HuH-7 (cell line): ENCODE measurements at regions not wholly inside any gene's neighbourhood (a gene's known extent, or its start where the extent isn't known, plus 50 kb on each side); places are given as distances from the start of the nearest gene placed in this dataset.
"Not testable (repeated sequence)": the region's sequence is repeated elsewhere in the genome, so short reads cannot be mapped to it uniquely, and the experiment has no call there.

Source experiments
- DNase-seq: peaks from one replicate; pipeline ENCODE4 v3.0.0; 2011; ENCODE audit warnings: low spot score

DNA sequence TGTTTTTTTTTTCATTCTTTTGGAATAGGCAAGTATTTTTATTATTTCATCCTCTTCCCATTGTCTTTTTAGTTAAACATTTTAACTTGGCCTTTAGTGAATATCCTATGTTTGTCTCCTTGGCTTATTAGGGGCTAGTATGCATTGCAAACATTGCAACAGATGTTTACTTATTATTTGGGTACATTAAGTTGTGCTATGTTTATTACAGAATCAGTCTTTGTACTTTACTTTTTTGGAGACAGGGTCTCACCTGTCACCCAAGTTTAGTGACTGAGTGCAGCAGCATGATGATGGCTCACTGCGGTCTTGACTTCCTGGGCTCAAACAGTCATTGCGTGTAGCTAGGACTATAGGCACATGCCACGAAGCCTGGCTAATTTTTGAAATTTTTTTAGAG is 51.1 kb upstream of the NUDT6 start:
- DNase-seq, result no peak

DNA sequence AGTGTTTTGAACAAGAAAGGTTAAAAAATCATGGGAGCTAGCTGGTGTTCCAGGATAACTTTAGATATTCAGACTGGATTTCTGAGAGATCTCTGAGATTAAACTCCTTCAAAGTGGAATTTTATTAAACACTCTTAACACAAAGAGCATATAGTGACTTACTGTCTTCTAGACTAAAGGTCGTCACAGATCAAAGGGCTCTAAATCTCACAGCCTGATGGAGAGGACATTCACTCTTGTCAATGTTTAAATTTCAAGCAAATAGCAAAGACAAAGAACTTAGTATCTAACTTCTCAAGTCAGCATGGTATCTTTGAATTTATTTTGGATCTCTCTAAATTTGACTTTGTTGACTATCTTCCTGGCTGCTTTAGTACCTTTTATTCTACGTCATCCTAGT is 53.7 kb upstream of the NUDT6 start:
- DNase-seq, result no peak

DNA sequence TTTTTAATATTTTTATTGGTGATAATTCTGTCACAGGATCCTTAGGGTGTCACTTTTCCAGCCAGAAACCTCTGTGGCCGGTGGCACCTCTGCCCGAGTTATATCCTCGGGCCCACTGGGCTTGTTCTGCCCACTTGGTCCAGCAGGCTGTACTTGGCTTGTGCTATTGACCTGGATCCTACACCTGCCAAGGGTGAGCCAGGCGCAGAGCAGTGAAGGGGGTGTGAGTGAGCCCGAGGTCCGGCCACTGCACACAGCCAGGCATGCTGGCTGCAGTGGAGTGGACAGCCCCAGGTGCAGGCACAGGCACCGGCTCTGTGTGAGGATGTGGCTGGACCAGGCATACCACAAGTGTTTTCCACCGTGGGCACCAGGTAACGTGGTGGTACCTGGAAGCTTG is 54.7 kb upstream of the NUDT6 start:
- no peak for DNase-seq

DNA sequence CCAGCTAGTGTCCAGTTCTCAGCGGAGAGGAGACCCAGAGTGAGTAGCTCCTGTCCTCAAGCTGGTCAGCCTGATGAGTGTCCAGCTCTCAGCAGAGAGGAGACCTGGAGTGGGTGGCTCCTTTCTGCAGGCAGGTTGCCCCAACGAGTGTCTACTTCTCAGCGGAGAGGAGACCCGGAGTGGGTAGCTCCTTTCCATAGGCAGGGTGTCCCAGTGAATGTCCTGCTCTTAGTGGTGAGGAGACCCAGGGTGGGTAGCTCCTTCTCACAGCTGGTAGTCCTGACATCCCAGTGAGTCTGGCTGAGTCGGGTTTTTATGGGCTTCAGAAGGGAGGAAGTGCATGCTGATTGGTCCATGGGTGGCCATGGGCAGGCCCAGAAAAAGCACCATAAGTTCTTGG is 55.7 kb upstream of the NUDT6 start:
- DNase-seq, result no peak

DNA sequence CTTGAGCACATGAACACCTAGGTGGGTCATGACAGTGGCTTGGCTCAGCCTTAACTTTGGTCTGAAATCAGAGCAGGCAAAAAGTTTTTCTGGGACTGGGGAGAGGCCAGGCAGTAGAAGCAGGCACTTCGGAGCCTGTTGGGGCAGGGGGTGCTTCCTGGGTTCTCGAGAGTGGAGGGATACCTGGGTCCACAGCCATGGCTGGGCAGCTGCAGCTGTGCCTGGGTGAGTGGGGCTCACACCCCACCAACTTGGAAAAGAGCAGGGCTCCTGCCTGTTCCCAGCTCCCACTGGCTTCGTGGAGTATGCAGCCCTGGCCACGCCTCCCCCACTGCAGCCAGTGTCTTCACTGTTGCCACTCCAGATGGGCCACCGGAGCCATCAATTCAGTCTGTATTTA is 56.4 kb upstream of the NUDT6 start:
- DNase-seq, result no peak

DNA sequence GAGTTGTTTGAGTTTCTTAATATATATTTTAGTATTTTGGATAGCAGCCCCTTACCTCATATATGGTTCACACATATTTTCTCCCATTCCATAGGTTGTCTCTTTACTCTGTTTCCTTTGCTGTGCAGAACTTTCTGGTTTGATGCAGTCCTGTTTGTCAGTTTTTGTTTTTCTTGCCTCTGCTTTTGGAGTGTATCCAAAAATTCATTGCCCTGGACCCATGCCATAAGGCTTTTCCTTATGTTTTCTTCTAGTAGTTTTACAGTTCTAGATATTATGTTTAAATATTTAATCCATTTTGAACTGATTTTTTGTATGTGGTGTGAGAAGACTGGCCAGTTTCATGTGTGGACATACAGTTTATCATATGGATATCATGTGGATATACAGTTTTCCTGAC is 58.5 kb upstream of the NUDT6 start:
- DNase-seq, result no peak

DNA sequence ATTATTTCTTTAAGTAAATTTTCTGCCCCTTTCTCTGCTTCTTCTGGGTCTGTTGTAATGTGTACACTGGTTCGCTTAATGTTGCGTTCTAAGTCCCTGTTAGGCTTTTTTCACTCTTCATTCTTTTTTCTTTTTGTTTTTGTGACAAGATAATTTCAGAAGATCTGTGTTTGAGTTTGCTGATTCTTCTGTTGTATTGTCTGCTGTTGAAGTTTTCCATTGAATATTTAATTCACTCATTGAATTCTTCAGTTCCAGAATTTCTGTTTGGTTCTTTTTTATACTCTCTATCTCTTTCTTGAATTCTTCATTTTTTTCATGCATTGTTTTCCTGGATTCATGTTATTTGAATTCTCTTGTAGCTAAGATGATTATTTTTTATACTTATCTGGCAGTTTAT is 66.3 kb upstream of the NUDT6 start:
- no peak for DNase-seq

DNA sequence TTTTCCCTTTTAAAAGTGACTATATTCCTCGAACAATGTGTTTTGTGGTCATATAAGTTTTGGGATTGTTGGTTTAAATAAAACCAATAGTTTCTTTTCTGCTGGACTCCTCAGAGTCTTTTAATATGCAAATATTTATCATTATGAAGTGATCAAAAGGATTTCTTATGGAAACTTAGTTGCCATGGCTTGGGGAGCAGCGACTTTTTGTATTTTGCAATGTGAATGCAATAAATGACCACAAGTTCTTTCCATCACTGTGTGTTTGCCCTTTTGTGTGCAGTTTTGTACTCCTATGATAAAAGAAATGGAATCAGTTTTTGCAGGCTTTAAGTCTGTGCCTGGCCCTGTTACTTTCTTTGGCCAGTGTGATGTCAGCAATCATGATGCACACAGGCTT is 68.5 kb upstream of the NUDT6 start:
- no peak for DNase-seq

DNA sequence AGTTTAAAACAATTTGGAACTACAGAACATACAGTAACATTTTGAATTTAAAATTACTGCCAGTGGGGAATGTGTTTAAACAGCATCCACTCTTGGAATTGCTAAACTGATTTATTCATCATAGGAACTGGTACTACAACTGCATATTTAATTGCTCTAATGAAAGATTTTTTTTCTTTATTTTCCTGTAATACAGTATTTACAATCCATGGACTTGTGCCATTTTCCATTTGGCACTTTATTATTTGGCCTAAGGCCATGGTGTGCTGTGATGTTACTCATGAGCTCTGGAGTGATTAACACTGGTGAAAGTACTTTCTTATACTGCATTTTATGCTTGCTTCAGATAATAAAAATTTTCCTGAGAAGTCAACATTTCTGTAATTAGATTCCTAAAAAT is 69.7 kb upstream of the NUDT6 start:
- DNase-seq, result no peak

DNA sequence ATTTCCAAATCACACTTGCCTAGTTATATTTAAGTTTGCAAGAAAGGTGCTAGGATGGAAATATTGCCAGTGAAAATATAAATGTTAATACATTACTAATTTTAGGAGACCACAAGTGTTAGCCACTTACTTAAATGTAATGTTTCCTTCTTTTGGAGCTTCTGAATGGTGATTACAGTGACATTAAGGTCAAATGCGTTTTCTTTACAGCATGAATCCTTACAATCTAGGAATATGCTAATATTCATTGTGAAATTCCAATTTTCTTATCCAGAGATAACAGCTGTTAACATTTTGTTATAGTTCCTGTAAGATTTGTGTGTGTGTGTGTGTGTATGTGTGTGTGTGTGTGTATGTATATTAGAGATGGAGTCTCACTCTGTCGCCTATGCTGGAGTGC is 70.2 kb upstream of the NUDT6 start:
- DNase-seq, result no peak

DNA sequence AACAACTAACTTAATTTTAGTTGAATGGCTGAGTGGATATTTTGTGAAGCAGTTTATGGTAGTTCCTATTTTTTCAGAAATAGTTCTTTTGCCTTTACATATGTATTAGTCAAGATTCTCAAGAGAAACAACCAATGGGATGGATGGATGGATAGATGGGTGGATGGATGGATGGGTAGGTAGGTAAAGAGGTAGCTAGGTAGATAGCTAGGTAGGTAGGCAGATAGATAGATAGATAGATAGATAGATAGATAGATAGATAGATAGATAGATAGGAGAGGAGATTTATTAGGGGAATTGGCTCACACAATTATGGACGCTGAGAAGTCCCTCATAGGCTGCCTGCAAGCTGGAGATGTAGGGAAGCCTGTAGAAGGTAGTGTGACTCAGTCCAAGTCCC is 74.0 kb upstream of the NUDT6 start:
- no peak for DNase-seq

DNA sequence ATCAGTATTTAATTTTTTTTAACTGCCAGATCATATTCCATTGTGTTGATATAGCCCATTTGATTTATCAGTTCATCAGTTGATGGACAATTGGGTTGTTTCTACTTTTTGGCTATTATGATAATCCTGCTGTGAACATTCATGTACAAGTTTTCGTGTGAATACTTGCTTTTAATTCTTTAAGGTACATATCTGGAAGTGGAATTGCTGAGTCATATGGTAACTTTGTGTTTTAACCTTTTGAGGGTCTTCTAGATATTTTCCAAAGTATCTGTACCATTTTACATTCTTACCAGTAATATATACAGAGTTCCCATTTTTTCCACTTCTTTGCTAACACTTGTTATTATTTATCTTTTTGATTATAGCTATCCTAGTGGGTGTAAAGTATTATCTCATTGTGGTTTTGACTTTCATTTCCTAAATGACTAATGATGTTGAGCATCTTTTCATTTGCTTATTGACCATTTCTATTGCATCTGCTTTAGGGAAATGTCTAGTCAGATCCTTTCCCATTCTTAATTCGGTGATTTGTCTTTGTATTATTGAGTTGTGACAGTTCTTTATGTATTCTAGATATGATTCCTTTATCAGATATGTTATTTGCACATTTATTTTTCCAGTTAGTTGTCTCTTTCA is 75.2 kb upstream of the NUDT6 start:
- DNase-seq, result no peak

DNA sequence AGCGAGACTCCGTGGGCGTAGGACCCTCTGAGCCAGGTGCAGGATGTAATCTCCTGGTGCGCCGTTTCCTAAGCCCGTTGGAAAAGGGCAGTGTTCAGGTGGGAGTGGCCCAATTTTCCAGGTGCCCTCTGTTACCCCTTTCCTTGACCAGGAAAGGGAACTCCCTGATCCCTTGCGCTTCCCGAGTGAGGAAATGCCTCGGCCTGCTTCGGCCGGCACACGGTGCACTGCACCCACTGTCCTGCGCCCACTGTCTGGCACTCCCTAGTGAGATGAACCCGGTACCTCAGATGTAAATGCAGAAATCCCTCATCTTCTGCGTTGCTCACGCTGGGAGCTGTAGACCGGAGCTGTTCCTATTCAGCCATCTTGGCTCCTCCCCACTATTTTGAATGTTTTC is 81.7 kb upstream of the NUDT6 start:
- DNase-seq, result not testable (repeated sequence)

DNA sequence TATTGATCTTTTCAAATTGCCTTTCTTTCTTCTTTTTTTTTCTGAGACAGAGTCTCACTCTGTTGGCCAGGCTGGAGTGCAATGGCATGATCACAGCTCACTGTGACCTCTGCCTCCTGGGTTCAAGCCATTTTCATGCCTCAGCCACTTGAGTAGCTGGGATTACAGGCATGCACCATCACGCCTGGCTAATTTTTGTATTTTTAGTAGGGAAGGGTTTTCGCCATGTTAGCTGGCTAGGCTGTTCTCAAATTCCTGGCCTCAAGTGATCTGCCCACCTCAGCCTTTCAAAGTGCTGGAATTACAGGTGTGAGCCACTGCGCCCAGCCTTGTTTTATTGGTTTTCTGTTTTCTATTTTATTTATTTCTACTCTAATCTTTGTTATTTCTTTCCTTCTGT is 82.7 kb upstream of the NUDT6 start:
- not testable (repeated sequence) for DNase-seq

DNA sequence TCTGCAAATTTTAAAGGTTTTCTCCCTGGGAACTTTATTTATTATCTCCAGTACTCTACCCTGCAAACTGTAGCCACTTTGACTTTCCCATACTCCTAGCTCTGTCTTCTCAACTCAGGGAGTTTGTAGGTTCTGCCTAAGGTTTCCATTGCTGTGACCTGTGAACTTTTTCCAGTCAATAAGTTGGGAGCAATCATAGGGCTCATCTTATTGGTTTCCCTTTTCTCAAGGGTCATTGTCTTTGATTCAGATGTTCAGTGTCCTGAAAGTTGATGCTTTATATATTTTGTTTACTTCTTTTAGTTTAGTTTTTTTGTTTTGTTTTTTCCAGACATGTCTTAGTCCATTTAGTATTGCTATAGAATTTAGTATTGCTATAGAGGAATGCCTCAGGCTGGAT is 85.3 kb upstream of the NUDT6 start:
- no peak for DNase-seq

DNA sequence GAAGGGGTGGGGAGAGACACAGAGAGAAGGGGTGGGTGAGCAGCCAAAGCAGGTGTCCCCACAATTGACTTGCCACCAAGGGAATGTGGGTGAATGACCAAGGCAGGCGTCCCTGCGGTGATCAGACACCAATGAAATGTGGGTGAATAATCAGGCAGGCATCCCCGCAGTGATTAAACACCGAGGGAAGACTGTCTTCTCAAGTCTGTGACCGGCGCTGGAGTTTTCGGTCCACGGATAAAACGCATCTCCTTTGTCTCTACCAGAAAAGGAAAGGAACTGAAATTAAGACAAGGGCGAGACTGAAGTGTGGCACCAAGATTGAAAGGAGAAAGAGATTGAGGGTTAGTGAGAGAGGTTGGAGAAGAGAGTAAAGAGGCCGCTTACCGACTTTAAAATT is 90.0 kb upstream of the NUDT6 start:
- DNase-seq, result not testable (repeated sequence)

DNA sequence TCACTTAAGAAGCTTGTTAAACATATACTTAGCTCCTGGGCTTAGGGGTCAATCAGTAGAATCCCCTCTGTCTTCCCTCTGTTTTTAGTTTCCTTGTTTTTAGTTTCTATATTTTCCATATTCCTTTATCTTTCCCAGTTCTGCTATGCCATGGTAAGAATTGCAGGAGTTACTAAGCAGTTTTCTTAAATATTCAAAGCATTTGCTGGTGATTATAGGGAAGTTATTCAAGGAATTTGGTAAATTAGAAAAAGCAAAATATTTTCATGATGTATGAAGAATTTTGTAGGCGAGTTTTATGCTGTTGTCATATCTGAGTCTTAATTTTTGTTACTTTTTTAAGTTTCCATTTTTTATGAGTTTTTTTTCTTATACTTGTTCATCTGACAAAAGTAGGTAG is 91.6 kb upstream of the NUDT6 start:
- no peak for DNase-seq

DNA sequence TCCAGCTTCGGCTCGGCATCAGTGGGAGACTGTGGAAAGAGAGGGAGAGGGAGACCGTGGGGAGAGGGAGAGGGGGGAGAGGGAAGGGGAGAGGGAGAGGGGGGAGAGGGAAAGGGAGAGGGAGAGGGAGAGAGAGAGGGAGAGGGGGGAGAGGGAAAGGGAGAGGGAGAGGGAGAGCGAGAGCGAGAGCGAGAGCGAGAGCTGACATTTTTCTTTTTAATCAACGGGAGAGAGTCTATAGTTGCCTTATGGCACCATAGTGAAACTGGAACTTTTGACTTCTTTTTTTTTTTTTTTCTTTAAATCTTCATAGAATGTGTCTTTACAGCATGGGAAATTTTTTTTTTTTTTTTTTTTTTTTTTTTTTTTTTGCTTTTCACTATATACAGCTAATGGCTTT is 94.7 kb upstream of the NUDT6 start:
- no peak for DNase-seq

DNA sequence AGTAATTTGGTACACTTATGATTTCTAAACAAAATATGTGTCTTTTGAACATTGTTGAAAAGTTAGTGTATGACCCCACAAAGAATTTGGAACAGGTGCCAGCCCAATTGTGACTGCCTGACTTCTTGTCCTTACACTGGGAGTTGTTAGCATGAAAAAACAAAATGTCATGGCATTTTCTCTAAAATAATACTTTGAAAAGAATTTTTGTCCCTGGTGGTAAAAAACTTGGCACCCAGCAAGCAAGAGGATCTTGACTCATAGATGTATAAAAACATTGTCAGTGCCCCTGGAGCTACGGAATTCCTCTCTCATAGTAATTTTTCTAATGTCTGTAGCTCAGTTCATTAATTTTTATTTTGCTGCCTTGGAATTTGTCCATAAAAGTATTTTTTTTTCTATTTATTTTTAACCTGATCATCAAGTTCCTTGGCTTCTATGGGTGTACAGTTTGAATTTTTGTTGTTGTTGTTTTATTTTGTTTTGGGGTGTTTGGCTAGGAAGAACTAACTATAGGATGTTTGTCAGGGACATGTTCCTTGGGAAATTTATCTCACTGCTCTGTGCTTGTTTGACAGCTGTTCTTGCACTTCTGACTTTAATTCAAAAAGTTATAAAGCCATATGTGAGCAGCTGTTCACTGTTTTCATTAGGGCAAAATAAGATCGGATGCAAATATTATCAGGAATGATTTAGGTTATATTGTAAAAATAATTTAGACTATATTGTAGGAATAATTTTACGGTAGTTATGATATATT is 95.4 kb upstream of the NUDT6 start:
- no peak for DNase-seq

DNA sequence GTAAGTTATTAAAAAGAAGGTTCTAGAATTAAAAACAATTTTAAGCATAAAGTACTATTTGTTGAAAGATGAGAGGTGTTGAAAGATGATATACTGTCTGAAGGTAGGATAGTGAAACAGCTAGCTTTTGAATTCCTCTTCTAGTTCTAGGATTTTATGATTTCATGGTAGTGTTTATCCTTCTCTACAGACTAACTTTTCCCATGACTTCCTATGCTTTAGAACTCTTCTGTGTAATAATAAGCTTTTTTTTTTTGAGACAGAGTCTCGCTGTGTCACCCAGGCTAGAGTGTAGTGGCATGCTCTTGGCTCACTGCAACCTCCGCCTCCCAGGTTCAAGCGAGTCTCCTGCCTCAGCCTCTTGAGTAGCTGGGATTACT is 96.0 kb upstream of the NUDT6 start:
- DNase-seq, result no peak

DNA sequence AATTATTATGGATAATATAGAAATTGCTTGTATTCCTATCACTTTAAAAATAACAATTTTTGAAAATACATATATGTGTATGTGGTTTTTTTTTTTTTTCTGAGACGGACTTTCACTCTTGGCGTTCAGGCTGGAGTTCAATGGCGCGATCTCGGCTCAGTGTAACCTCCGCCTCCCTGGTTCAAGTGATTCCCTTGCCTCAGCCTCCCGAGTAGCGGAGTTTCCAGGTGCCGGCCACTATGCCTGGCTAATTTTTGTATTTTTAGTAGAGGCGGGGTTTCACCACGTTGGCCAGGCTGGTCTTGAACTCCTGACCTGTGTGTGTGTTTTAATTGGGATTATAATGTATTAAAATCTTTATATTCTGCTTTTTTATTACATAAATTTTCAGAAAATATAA is 97.9 kb upstream of the NUDT6 start:
- no peak for DNase-seq

DNA sequence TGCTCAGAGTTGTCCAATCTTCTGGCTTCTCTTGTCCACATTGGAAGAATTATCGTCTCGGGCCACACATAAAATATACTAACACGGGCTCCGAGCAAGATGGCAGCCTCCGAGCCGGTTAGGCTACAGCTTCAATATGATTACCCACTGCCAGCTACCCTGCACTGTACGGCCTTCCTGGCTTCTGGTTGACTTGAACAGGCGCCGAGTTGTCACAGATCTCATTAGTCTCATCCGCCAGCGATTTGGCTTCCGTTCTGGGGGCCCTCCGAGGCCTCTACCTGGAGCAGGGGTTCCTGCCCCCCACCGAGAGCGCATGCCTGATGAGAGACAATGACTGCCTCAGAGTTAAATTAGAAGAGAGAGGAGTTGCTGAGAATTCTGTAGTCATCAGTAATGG is 101.2 kb upstream of the NUDT6 start:
- no peak for DNase-seq

DNA sequence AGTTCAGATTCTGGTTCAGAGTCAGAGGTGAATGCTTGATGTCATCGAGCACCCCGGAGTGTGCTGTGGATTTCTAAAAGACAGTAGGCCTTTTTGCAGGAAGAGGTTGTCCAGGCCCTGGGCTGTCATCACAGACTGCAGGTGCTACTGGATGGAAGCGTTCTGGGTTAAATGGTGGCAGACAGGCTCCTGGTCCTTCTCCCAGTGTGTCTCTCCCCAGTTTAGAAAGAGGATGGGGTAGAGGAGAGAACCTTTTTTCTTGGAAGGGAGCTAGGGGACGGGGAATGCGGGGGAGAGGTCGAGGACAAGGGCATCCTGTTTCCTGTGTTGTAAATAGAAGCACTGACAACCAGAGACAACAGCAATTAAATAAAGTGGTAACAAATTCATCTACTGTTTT is 102.3 kb upstream of the NUDT6 start:
- DNase-seq, result no peak

DNA sequence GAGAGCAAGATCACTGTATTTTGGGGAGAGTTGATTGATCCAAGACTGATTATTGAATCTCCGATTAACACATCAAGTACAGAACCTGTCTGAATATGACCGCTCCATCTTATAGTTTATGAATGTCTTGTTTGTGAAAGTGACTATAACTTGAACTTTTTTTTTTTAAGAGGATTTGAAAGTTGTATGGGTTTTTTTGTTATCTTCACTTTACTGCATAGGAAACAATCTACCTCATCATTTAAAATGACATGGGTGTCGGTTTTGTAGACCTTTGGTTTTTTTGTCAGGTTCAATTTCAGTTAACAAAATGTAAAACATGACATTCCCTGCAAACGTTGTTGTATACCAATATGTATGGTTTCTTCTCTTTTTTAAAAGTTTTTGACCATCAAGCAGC is 103.0 kb upstream of the NUDT6 start:
- no peak for DNase-seq
